ENCODE measurements at regions not wholly inside any gene's neighbourhood (a gene's known extent, or its start where the extent isn't known, plus 50 kb on each side); places are given as distances from the start of the nearest gene placed in this dataset.
"Not testable (repeated sequence)": the region's sequence is repeated elsewhere in the genome, so short reads cannot be mapped to it uniquely, and the experiment has no call there.

DNA sequence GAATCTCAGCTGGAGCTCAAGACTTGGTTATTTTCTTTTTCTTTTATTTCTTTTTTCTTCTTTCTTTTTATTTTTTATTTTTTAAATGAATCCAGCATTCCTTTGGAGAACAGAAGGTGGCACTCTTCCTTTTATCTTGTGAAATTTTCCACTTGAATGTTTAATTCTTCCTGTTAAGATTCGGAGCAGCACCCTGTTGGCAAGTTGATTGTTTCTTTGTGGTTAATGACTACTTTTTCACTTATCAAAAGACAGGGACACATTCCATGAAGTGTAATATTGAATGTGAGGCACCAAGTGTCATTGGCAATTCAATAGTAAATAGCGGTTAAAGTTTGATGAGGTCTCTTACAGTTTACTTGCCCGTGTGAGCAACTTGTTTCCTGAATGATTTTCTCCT lies 240.5 kb upstream of the CHD1 start:
- no peak overlapping the region for H3K27ac Mint-ChIP-seq
- H3K36me3 Mint-ChIP-seq (ENCODE audit: low read depth) = no peaks in the 10 kb centered on the region
- H3K9me3 Mint-ChIP-seq = peaks cover 3% of the 10 kb centered on the region
- peaks cover 18% of the 10 kb centered on the region for H3K27me3 Mint-ChIP-seq
- no peak overlapping the region for H3K4me3 Mint-ChIP-seq
- ATAC-seq (replicated peaks) = no peak
- no peaks in the 10 kb centered on the region for H3K4me1 Mint-ChIP-seq

DNA sequence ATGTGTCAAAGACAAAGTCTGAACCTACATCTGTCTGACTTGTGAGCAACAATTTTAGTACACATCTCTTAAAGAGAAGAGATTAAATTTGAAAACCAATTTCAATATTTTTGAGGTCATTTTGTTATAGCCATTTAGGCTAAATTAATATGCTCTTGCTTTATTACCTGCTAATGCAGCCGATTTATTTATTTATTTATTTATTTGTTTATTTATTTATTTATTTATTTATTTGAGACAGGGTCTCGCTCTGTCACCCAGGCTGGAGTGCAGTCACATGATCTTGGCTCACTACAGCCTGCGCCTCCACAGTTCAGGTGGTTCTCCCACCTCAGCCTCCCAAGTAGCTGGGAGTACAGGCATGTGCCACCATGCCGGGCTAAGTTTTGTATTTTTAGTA lies 232.7 kb upstream of the CHD1 start:
- not testable (repeated sequence) for H3K36me3 Mint-ChIP-seq (ENCODE audit: low read depth); H3K27ac Mint-ChIP-seq; ATAC-seq (replicated peaks); H3K4me3 Mint-ChIP-seq; H3K4me1 Mint-ChIP-seq; H3K9me3 Mint-ChIP-seq; H3K27me3 Mint-ChIP-seq

DNA sequence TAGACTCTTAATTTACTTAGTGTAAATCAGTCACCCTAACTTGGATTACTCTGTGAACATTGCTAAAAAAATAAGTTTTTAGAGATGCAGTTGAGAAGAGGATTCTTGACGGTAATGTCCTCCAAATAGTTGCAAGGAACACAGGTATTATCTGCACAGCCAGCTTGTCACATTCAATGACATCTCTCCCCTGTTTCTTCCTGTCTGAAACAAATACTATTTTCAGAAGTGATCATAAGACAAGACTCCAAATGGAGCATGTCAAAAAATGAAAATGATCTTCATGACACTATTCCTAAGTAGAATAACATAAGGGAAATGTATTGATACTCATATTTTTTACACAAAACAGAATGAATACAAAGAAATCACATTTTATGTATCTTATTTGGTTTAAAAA lies 227.9 kb upstream of the CHD1 start:
- no peaks in the 10 kb centered on the region for H3K36me3 Mint-ChIP-seq (ENCODE audit: low read depth)
- no peak overlapping the region for H3K27ac Mint-ChIP-seq
- H3K9me3 Mint-ChIP-seq = no peaks in the 10 kb centered on the region
- H3K4me1 Mint-ChIP-seq = no peaks in the 10 kb centered on the region
- H3K27me3 Mint-ChIP-seq = no peaks in the 10 kb centered on the region
- no peak overlapping the region for H3K4me3 Mint-ChIP-seq
- ATAC-seq (replicated peaks) = no peak

DNA sequence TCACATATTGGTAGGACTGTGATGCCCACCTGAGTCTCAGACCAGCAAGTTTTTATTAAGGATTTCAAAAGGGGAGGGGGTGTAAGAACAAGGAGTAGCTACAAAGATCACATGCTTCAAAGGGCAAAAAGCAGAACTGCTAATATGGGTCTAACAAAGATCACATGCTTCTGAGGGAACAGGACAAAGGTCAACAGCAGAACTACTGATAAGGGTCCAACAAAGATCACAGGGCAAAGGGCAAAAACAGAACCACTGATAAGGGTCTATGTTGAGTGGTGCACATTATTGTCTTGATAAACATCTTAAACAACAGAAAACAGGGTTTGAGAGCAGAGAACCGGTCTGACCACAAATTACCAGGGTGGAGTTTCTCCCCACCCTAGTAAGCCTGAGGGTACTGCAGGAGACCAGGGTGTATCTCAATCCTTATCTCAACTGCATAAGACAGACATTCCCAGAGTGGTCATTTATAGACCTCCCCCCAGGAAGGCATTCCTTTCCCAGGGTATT lies 214.5 kb upstream of the CHD1 start:
- H3K27me3 Mint-ChIP-seq; H3K4me3 Mint-ChIP-seq; ATAC-seq (replicated peaks); H3K36me3 Mint-ChIP-seq (ENCODE audit: low read depth); H3K27ac Mint-ChIP-seq; H3K4me1 Mint-ChIP-seq: not testable (repeated sequence)
- peaks cover 13% of the 10 kb centered on the region for H3K9me3 Mint-ChIP-seq

DNA sequence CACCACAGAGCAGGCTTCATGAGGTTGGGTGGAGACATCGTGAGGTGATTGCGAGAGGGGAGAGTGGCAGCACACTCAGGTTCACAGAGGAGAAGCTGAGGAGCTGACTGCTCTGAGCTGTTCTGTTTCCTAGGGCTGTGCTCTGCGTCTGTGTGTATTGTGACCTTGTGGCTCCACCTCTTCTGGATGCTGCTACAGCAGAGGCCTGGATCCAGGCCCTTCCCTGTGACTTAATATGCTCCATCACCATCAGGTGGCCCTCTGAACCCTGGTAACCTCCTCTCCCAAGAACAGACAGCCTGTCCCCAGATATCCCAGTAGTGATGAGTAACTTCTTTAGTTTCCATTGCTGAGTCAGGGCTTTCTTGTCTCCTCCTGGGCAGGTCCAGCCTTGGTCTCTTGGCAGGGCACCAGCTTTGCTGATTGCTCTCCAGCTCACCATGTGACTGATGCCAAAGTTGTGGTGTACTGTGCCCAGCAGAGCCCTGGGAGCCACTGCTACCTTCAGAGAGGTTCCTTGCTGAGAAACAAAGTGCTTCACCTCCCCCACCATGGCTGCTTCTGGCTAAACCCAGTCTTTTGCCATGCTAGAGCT lies 212.8 kb upstream of the CHD1 start:
- Mint-ChIP-seq H3K36me3 (ENCODE audit: low read depth) (no peaks in the 10 kb centered on the region), H3K27me3 (peaks cover 12% of the 10 kb centered on the region), H3K4me3 (no peak overlapping the region), H3K27ac (no peak overlapping the region), H3K9me3 (peaks cover 13% of the 10 kb centered on the region), H3K4me1 (no peaks in the 10 kb centered on the region)
- no peak for ATAC-seq (replicated peaks)

DNA sequence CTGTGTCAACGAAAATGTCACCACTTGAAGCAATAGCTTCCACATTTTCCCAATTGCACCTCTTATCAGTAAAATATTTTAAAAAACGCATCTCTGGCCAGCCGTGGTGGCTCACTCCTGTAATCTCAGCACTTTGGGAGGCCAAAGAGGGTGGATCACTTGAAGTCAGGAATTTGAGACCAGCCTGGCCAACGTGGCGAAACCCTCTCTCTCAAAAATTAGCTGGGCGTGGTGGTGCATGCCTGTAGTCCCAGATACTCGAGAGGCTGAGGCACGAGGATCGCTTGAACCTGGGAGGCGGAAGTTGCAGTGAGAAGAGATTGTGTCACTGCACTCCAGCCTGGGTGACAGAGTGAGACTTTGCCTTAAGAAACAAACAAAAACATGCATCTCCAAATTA lies 210.1 kb upstream of the CHD1 start:
- peaks cover 10% of the 10 kb centered on the region for H3K9me3 Mint-ChIP-seq
- no peak overlapping the region for H3K4me3 Mint-ChIP-seq
- peaks cover 18% of the 10 kb centered on the region for H3K27me3 Mint-ChIP-seq
- no peak for ATAC-seq (replicated peaks)
- no peaks in the 10 kb centered on the region for H3K36me3 Mint-ChIP-seq (ENCODE audit: low read depth)
- no peak overlapping the region for H3K27ac Mint-ChIP-seq
- H3K4me1 Mint-ChIP-seq = no peaks in the 10 kb centered on the region

DNA sequence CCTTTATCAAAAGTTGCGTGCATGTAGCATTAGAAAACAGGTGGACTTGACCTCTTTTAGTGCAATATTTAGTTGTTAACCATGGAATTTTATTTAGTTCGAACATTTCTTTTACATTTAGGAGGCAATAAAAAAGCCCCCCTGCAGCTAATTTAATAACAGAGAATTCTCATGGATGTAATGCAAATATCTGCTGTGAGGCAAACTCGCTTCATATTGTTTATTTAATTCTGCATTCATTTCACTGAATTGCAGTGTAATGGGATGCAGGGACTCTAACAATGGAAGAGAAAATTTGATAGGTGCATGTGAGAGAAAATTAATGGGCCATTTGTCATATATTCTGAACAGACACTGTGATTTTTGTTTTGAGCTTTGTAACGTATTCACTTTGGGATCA lies 205.1 kb upstream of the CHD1 start:
- Mint-ChIP-seq H3K4me3 (no peak overlapping the region), H3K9me3 (no peaks in the 10 kb centered on the region)

DNA sequence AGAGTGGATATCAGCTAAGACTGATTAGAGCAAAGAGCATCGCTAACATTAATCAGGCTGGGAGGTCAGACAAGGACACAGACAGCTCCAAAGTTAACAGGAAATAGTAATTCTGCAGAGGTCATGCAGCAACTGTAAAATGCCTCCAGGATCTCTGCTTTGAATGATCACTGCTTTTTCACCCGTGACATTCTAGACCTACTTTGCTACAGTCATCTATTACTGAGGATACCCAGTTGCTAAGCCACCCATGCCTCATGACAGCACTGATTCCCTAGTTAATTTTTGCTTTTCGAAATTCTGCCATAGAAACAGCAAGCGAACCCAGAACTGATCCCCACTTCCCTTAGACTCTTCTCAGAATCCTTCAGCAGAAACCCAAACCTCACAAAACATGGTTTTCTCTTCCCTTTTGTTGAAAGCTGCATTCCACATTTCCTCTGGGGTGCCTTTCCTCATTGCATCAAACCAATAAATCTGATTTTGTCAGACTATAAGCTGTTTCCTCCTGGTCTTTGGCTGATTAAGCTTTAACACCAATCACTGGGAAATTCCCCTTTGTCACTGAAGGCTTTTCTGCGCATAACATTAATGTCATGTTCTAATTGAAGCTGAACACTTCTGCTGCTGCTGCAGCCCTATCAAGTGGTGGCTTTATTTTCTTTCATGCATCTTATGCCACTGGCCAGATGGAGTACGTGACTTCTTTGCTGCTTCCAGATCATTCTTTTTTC lies 201.1 kb upstream of the CHD1 start:
- Mint-ChIP-seq H3K27me3 (peaks cover 7% of the 10 kb centered on the region), H3K4me3 (no peak overlapping the region), H3K4me1 (no peaks in the 10 kb centered on the region), H3K36me3 (ENCODE audit: low read depth) (no peaks in the 10 kb centered on the region), H3K9me3 (no peaks in the 10 kb centered on the region), H3K27ac (no peak overlapping the region)
- no peak for ATAC-seq (replicated peaks)

More for the DNA sequence above, 205.1 kb upstream of the CHD1 start:
- ATAC-seq (replicated peaks) = no peak
- H3K27ac Mint-ChIP-seq = no peak overlapping the region
- peaks cover 14% of the 10 kb centered on the region for H3K27me3 Mint-ChIP-seq
- no peaks in the 10 kb centered on the region for H3K36me3 Mint-ChIP-seq (ENCODE audit: low read depth)
- no peaks in the 10 kb centered on the region for H3K4me1 Mint-ChIP-seq

DNA sequence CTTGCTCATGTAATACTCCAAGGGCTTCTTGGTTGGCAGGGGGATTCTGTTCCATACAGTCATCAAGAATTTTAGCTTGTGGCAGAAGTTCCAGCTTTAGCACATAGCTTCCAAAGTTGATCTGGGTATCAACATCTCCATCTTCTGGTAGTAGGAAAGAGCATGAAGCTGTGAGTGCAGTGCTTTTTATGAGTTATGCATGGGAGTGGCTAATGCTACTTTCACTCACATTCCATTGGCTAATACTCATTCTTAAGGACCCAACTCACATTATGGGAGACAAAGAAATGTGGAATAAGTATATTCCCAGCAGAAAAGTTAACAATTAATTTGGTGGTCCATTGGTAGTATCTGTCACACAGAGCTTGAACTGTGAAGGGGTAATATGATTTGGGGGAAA lies 194.2 kb upstream of the CHD1 start:
- no peaks in the 10 kb centered on the region for H3K36me3 Mint-ChIP-seq (ENCODE audit: low read depth)
- no peak for ATAC-seq (replicated peaks)
- no peaks in the 10 kb centered on the region for H3K4me1 Mint-ChIP-seq
- H3K27ac Mint-ChIP-seq = no peak overlapping the region
- H3K9me3 Mint-ChIP-seq = no peaks in the 10 kb centered on the region
- H3K27me3 Mint-ChIP-seq = peaks cover 8% of the 10 kb centered on the region
- H3K4me3 Mint-ChIP-seq = no peak overlapping the region

DNA sequence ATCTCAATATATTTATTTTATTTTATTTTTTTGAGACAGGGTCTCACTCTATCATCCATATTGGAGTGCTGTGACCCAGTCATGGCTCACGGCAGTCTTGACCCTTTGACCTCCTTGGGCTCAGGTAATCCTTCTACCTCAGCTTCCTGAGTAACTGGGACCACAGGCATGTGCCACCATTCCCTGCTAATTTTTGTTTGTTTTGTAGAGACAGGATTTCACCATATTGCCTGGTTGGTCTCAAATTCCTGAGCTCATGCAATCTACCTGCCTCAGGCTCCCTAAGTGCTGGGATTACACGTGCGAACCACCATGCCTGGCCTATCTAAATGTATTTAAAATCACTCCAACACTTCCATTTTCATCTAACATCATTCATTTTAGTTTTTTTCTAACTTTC lies 190.5 kb upstream of the CHD1 start:
- no peak overlapping the region for H3K4me3 Mint-ChIP-seq
- H3K27ac Mint-ChIP-seq = no peak overlapping the region
- H3K36me3 Mint-ChIP-seq (ENCODE audit: low read depth) = no peaks in the 10 kb centered on the region
- H3K27me3 Mint-ChIP-seq = peaks cover 5% of the 10 kb centered on the region
- no peaks in the 10 kb centered on the region for H3K9me3 Mint-ChIP-seq
- no peaks in the 10 kb centered on the region for H3K4me1 Mint-ChIP-seq
- ATAC-seq (replicated peaks) = no peak

DNA sequence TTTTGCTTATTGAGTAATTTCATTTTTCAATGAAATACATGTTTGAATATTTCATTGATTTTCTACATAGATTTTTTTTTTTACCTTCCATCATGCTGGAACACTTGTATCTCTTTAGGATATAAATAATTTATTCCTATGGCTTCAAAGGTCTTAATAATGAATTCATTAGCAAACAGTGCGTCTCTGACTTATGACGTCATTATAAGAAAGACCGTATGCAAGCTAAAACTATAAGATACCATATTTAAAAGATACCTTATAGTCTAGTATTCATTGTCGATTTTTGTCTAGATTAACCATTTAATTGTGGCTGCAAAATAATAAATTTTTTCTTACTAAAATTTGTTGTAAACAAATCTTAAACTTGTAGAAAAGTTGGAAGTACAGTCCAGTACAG lies 187.7 kb upstream of the CHD1 start:
- Mint-ChIP-seq H3K4me1 (no peaks in the 10 kb centered on the region), H3K27ac (no peak overlapping the region), H3K36me3 (ENCODE audit: low read depth) (no peaks in the 10 kb centered on the region), H3K9me3 (no peaks in the 10 kb centered on the region), H3K4me3 (no peak overlapping the region), H3K27me3 (peaks cover 5% of the 10 kb centered on the region)
- ATAC-seq (replicated peaks) = no peak

DNA sequence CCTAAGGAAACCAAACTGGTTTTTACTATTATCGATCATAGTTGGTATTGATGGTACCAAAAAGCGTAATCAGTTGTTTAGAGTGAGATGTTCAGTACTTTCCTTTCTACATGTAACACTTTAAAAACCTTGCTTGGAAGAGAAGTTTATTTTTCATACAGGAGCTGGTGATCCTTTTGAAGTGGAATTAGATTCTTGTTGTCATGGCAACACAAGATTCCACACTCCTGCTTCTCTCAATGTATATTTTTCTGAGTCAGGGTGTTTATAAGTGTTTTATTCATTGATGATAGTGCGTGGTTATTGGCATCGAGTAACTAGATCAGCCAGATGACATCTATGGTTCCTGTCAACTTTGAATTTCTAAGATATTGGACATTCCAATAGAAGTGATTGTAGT lies 181.1 kb upstream of the CHD1 start:
- ATAC-seq (replicated peaks) = no peak
- Mint-ChIP-seq H3K9me3 (no peaks in the 10 kb centered on the region), H3K27ac (no peak overlapping the region)

DNA sequence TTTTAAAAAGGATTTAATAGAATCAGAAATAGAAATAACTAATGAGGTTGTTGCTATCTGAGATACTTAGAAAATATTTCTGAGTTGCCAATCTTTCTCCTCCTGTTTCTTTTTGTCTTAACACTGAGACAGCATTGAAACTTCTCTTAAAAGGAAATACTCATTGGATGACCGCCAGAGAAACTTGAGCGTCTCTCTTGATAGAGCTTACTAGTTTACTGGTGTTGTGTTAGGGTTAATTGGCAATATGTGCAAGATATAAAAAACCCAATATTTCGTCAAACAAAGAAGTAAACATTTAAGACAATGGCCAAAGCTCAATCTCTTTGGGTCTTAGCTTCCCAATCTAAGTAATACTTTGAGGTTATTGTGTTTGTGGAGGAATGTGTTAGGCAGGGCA lies 176.4 kb upstream of the CHD1 start:
- no peaks in the 10 kb centered on the region for H3K4me1 Mint-ChIP-seq
- no peak for ATAC-seq (replicated peaks)
- H3K27me3 Mint-ChIP-seq = peaks cover 9% of the 10 kb centered on the region
- no peaks in the 10 kb centered on the region for H3K9me3 Mint-ChIP-seq
- H3K27ac Mint-ChIP-seq = no peak overlapping the region
- no peak overlapping the region for H3K4me3 Mint-ChIP-seq
- H3K36me3 Mint-ChIP-seq (ENCODE audit: low read depth) = no peaks in the 10 kb centered on the region

More for the DNA sequence above, 181.1 kb upstream of the CHD1 start:
- Mint-ChIP-seq H3K4me3 (no peak overlapping the region), H3K36me3 (ENCODE audit: low read depth) (no peaks in the 10 kb centered on the region), H3K4me1 (no peaks in the 10 kb centered on the region), H3K27me3 (peaks cover 5% of the 10 kb centered on the region)

DNA sequence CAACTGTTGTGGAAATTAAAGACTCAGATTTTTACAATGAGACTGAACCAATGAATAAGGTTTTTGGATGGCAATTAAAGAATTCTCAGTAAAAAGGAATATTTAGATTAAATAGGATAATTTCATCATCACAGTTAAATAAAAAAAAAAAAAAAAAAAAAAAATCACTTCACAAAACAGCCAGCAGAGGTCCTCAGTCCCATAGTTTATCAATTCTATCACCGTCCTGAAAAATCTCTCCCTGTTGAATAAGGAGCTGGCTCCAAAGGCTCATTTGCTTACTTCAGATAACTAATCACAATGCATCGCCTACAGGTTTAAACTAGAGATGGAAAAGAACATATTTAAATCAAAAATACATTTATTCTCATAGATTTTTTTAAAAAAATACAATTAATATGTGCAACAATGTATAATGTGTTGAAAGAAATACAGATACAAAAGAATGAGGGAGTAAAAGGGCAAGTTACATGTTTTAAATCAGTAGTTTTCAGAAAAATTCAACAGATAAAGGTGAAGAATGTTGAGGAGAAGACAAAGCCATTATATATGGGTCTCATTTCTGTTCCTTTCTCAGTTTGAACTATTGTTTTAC lies 175.8 kb upstream of the CHD1 start:
- Mint-ChIP-seq H3K4me3 (no peak overlapping the region), H3K9me3 (no peaks in the 10 kb centered on the region), H3K4me1 (no peaks in the 10 kb centered on the region), H3K27ac (no peak overlapping the region), H3K36me3 (ENCODE audit: low read depth) (no peaks in the 10 kb centered on the region), H3K27me3 (peaks cover 9% of the 10 kb centered on the region)
- no peak for ATAC-seq (replicated peaks)

DNA sequence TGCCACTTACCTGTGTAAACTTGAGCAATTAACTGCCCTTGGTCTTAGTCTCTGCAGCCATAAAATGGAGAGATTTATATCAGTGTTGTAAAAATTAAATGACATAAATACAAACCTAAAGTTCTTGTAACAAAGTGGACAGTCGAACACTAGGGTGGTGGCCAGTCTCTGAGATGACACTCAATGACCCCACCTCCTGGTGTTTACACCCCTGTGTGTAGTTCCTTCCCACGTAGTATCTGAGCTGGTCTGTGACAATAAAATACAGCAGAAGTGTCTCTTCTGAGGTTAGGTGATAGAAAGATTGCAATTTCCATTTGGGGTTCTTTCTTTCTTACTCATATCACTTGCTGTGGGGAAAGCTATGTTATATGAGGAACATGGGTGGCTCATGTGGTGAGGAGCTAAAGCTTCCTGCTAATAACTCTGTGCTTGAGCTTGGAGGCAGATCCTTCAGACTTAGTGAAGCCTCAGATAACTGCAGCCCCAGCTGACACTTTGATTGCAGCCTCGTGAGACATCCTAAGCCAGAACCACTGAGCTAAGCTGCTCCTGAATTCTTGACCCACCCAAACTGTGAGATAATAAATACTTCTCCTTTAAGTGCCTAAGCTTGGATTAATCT lies 173.4 kb upstream of the CHD1 start:
- H3K27me3 Mint-ChIP-seq = peaks cover 4% of the 10 kb centered on the region
- H3K36me3 Mint-ChIP-seq (ENCODE audit: low read depth) = no peaks in the 10 kb centered on the region
- H3K4me3 Mint-ChIP-seq = no peak overlapping the region
- ATAC-seq (replicated peaks) = no peak
- H3K9me3 Mint-ChIP-seq = no peaks in the 10 kb centered on the region
- no peaks in the 10 kb centered on the region for H3K4me1 Mint-ChIP-seq
- H3K27ac Mint-ChIP-seq = no peak overlapping the region

Measured in activated T-helper 17 cell treated with anti-CD3 and anti-CD28 coated beads, Interleukin-2, amount 50 U/mL, for 72 hours (primary cell).